ENCODE measurements at regions not wholly inside any gene's neighbourhood (a gene's known extent, or its start where the extent isn't known, plus 50 kb on each side); places are given as distances from the start of the nearest gene placed in this dataset.

DNA sequence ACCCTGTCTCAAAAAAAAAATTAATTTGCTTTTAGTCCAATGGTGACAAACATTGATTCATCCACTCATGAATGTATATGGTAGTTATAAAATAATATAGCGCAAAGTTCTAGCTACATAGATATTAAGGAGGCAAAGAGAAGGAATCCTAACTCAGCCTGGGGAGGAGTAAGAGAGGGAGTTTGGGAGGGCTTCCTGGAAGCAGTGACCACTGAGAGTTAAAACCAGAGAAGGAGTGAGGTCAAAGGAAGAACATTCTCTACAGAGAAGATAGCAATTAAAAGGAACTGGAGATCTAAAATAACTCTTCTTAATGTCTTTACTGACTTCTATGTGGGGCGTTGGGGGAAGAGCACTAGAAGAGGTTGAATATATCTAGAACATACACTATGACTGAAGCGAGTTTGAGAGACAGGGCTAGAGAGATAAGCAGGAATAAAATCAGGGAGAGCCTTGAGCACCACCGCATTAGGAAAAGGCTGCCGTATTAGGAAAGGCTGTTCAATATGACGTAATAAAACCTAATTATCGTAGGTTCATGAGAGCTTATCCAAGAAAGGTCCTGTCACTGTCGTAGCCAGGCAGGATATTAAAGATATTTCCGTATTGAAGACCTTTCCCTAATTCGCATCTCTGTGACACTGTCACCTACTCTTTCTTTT is 81.8 kb upstream of the CNKSR3 start:
- TF ChIP-seq, protein P1, sequence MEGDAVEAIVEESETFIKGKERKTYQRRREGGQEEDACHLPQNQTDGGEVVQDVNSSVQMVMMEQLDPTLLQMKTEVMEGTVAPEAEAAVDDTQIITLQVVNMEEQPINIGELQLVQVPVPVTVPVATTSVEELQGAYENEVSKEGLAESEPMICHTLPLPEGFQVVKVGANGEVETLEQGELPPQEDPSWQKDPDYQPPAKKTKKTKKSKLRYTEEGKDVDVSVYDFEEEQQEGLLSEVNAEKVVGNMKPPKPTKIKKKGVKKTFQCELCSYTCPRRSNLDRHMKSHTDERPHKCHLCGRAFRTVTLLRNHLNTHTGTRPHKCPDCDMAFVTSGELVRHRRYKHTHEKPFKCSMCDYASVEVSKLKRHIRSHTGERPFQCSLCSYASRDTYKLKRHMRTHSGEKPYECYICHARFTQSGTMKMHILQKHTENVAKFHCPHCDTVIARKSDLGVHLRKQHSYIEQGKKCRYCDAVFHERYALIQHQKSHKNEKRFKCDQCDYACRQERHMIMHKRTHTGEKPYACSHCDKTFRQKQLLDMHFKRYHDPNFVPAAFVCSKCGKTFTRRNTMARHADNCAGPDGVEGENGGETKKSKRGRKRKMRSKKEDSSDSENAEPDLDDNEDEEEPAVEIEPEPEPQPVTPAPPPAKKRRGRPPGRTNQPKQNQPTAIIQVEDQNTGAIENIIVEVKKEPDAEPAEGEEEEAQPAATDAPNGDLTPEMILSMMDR (IDR thresholded peaks at IDR 0.05; ENCODE audit: extremely low read depth in 1 of 2, insufficient read depth in 1 of 2, low read depth in 1 of 2, low read length in 2 of 2) = no peak
- TF ChIP-seq POLR2AphosphoS5 (IDR thresholded peaks at IDR 0.05; ENCODE audit: insufficient read depth, low read depth, low read length) (no peak), MYC (IDR thresholded peaks at IDR 0.05; ENCODE audit: low read depth, low read length) (no peak)

Data from endothelial cell of umbilical vein (primary cell).